K562 (cell line): ENCODE measurements at regions not wholly inside any gene's neighbourhood (a gene's known extent, or its start where the extent isn't known, plus 50 kb on each side); places are given as distances from the start of the nearest gene placed in this dataset.

Source experiments
- ATAC-seq: fragments of 200-7000 bp; cut with Tn5 transposase; 3 replicates; pipeline ENCODE4 v1.9.1; 2020; ENCODE audit warnings: moderate library complexity
- BruUV-seq: library from RNA; stranded (reverse); fragments of 400-500 nt; replicated peaks from 2 replicates; lab custom pipeline; 2021; lab: Mats Ljungman, UMichigan
- CTCF ChIA-PET: fragments of 300-600 bp; formaldehyde crosslinking; extraction: SDS; loops from one replicate; lab custom pipeline; 2021; ENCODE audit warnings: low intra/inter-chr PET ratio; lab: Yijun Ruan, JAX
- POLR2A ChIA-PET: fragments of 300-600, 350-650 bp; sonication (Branson Sonifier 250); formaldehyde crosslinking; extraction: SDS; loops from one replicate; lab custom pipeline; 2021; ENCODE audit warnings: antibody characterized with exemption, inconsistent platforms; lab: Yijun Ruan, JAX
- DNase-seq, 4 experiments: peaks; one replicate each; pipeline versions ENCODE4 v3.0.0 to v3.0.0-alpha.2; 2011 to 2018; ENCODE audit warnings: low spot score in 3 of 4, mixed read lengths in 3 of 4; ENCODE audit errors: extremely low read depth in 1 of 4
- FAIRE-seq: peaks from 2 replicates; lab custom pipeline; 2011; peaks lifted over from hg19 to GRCh38; lab: Jason Lieb, UNC
- H2AFZ ChIP-seq: 2 replicates; pipeline ENCODE4 v1.6.0; 2011; ENCODE audit warnings: low read depth, low read length, control low read depth, inconsistent platforms
- H3K27ac ChIP-seq: fragments of 200-600 bp; 3 replicates; pipeline ENCODE4 v1.8.0; 2011; ENCODE audit warnings: low read depth, mild to moderate bottlenecking, control low read depth, inconsistent platforms, low read length, moderate library complexity, mixed read lengths; ENCODE audit errors: extremely low read depth
- H3K27me3 ChIP-seq, 2 experiments: fragments of 300-600 bp in 1 of 2; 2 replicates in 1 of 2; 3 replicates in 1 of 2; pipeline versions ENCODE4 v1.6.0 to v1.8.0; 2011; ENCODE audit warnings: inconsistent platforms in 2 of 2, low read length in 2 of 2, mild to moderate bottlenecking in 1 of 2, mixed read lengths in 1 of 2, moderate library complexity in 1 of 2; ENCODE audit not compliant: control insufficient read depth in 2 of 2, insufficient read depth in 2 of 2
- H3K36me3 ChIP-seq: fragments of 300-600 bp; 3 replicates; pipeline ENCODE4 v1.8.0; 2011; ENCODE audit warnings: mild to moderate bottlenecking, low read length, inconsistent platforms; ENCODE audit not compliant: control insufficient read depth, insufficient read depth
- H3K4me1 ChIP-seq, 2 experiments: fragments of 200-600 bp in 1 of 2; replicated peaks in 1 of 2; 2 replicates in 1 of 2; 3 replicates in 1 of 2; pipeline versions ENCODE4 v1.5.1 to v1.8.0; 2011; ENCODE audit warnings: inconsistent platforms in 2 of 2, low read length in 2 of 2, mild to moderate bottlenecking in 1 of 2, mixed read lengths in 1 of 2, moderate library complexity in 1 of 2; ENCODE audit not compliant: control insufficient read depth in 2 of 2, insufficient read depth in 2 of 2
- H3K4me2 ChIP-seq: 2 replicates; pipeline ENCODE4 v1.6.1; 2011; ENCODE audit warnings: low read length, control low read depth, inconsistent platforms, mixed read lengths; ENCODE audit not compliant: insufficient read depth
- H3K4me3 ChIP-seq: fragments of 200-600 bp; sonication (generic), shearing (Covaris generic); 2 replicates; pipeline ENCODE4 v1.5.1; 2016; ENCODE audit warnings: control low read depth, inconsistent platforms
- H3K79me2 ChIP-seq: fragments of 200-600 bp; 3 replicates; pipeline ENCODE4 v1.8.0; 2011; ENCODE audit warnings: low read length, inconsistent platforms; ENCODE audit not compliant: control insufficient read depth, insufficient read depth
- H3K9ac ChIP-seq, 2 experiments: 2 replicates each; pipeline versions ENCODE4 v1.6.0 to v1.6.1; 2011; ENCODE audit warnings: low read depth in 2 of 2, low read length in 2 of 2, control low read depth in 1 of 2, inconsistent platforms in 1 of 2, mild to moderate bottlenecking in 1 of 2, mixed read lengths in 1 of 2; ENCODE audit not compliant: insufficient read depth in 1 of 2
- H3K9me1 ChIP-seq: one replicate; pipeline ENCODE4 v1.6.0; 2011; ENCODE audit warnings: inconsistent platforms, mild to moderate bottlenecking, low read length, moderate library complexity; ENCODE audit not compliant: control insufficient read depth, insufficient read depth
- H3K9me3 ChIP-seq: replicated peaks from 2 replicates; pipeline ENCODE4 v1.5.1; 2011; ENCODE audit warnings: low read depth, low read length, inconsistent platforms; ENCODE audit not compliant: control insufficient read depth, insufficient read depth
- H4K20me1 ChIP-seq: replicated peaks from 2 replicates; pipeline ENCODE4 v1.6.1; 2011; ENCODE audit warnings: low read length, inconsistent platforms, mixed read lengths; ENCODE audit not compliant: control insufficient read depth, insufficient read depth
- AFF1 ChIP-seq, 2 experiments: fragments of 450-650 bp; IDR thresholded peaks; 2 replicates each; pipeline ENCODE4 v1.6.1; 2018; ENCODE audit warnings: mild to moderate bottlenecking in 2 of 2, low read depth in 1 of 2; ENCODE audit not compliant: partially characterized antibody in 2 of 2
- CHAMP1 ChIP-seq: fragments of 450-650 bp; IDR thresholded peaks from 2 replicates; pipeline ENCODE4 v1.6.1; 2016; ENCODE audit warnings: mild to moderate bottlenecking
- CTCFL ChIP-seq: IDR thresholded peaks from 2 replicates; pipeline ENCODE4 v1.6.1; 2011; ENCODE audit warnings: borderline replicate concordance, low read depth, mild to moderate bottlenecking, moderate library complexity, low read length; ENCODE audit not compliant: insufficient read depth, poor library complexity, severe bottlenecking
- DMBX1 ChIP-seq: fragments of 250-450 bp; sonication (Bioruptor Pico); IDR thresholded peaks from 2 replicates; pipeline ENCODE4 v1.8.0; 2022; ENCODE audit warnings: inconsistent platforms, mild to moderate bottlenecking, moderate library complexity, borderline replicate concordance
- FOXJ3 ChIP-seq: sonication (generic); formaldehyde crosslinking; IDR thresholded peaks from 2 replicates; pipeline ENCODE4 v1.4.0; 2020; ENCODE audit warnings: mild to moderate bottlenecking, missing genetic modification reagents
- FOXO4 ChIP-seq: fragments of 450-650 bp; formaldehyde crosslinking; IDR thresholded peaks from 2 replicates; pipeline ENCODE4 v1.4.0; 2020; ENCODE audit warnings: mild to moderate bottlenecking, moderate library complexity
- JUN ChIP-seq, 2 experiments: sonication (generic) in 1 of 2; formaldehyde crosslinking in 1 of 2; IDR thresholded peaks; 2 replicates each; pipeline versions ENCODE4 v1.6.1 to v1.8.0; 2012 to 2022; ENCODE audit warnings: borderline replicate concordance in 2 of 2, mild to moderate bottlenecking in 2 of 2, improper control_type of control experiment in 1 of 2, low read depth in 1 of 2, low read length in 1 of 2, missing genetic modification reagents in 1 of 2
- ZNF639 ChIP-seq, 2 experiments: fragments of 200-800 bp in 1 of 2; sonication (Bioruptor generic) in 1 of 2; sonication (generic) in 1 of 2; formaldehyde crosslinking in 1 of 2; IDR thresholded peaks in 1 of 2; conservative IDR thresholded peaks in 1 of 2; 2 replicates each; pipeline versions ENCODE4 v1.5.0 to v1.6.1; 2016 to 2020; ENCODE audit warnings: missing compliant biosample characterization in 1 of 2, missing genetic modification characterization in 1 of 2, missing genetic modification reagents in 1 of 2
- WGBS: fragments of 100-300 bp; shearing (Covaris generic); methylation state at CpG from one replicate; pipeline ENCODE4 v1.1.6; 2016; ENCODE audit warnings: low coverage, mixed read lengths; ENCODE audit not compliant: insufficient coverage; ENCODE audit errors: missing lambda C conversion rate; 5-methylcytosine and 5-hydroxymethylcytosine counted together
- in situ Hi-C: fragments of 300-500 bp; cut with MboI; formaldehyde crosslinking; loops from 4 replicates; pipeline ENCODE4 v1.15.0; 2018; ENCODE audit warnings: inconsistent platforms, mixed read lengths
- intact Hi-C: fragments of 100-400 bp; cut with micrococcal nuclease; formaldehyde crosslinking; loops from 2 replicates; pipeline ENCODE4 v1.14.2; 2022

GRCh38 chr2:65630643-65631042 lies 198.2 kb upstream of the SPRED2 start:
- Histone ChIP-seq H3K79me2 (no peaks in the 10 kb centered on the region), H3K27ac (no peak overlapping the region), H3K4me1 (no peaks in the 10 kb centered on the region), H4K20me1 (no peaks in the 10 kb centered on the region), H2AFZ (no peak overlapping the region), H3K9me3 (no peaks in the 10 kb centered on the region), H3K4me3 (no peak overlapping the region), H3K36me3 (no peaks in the 10 kb centered on the region), H3K27me3 (peaks cover 6% of the 10 kb centered on the region in 2 experiments; a peak in 3 of 5 replicates), H3K4me2 (no peak overlapping the region), H3K9me1 (no peaks in the 10 kb centered on the region), H3K9ac (no peak overlapping the region)
- 0% methylated on average over 3 of the region's 3 CpGs for WGBS
- FAIRE-seq (no peak), DNase-seq (peak in 1 of 4 experiments; percentile 14), ATAC-seq (peak; percentile 33; the same call in 1 of the 3 replicates)
- POLR2A ChIA-PET: interaction anchor here (0.5 to 0.6 kb wide), 2 partner anchors 44 to 605 kb away, joined by 3 read pairs; no protein-coding TSS in a partner anchor
- intact Hi-C loops (no loop called here), in situ Hi-C loops (no loop called here)
- CTCF ChIA-PET: no interaction called here
- BruUV-seq: no TSS peak
- peak; percentile 42; the same call in 1 of the 2 replicates for TF ChIP-seq JUN (IDR thresholded peaks at IDR 0.05; ENCODE audit: borderline replicate concordance, low read depth, low read length)
- no peak for TF ChIP-seq JUN (CRISPR knock-in tag; IDR thresholded peaks at IDR 0.05; ENCODE audit: borderline replicate concordance)
- no peak for TF ChIP-seq FOXJ3 (CRISPR knock-in tag)
- TF ChIP-seq DMBX1 (CRISPR knock-in tag): no peak
- no peak for TF ChIP-seq FOXO4 (CRISPR knock-in tag)
- TF ChIP-seq ZNF639 (CRISPR knock-in tag; conservative IDR thresholded peaks at IDR 0.05 in 1 of 2, IDR thresholded peaks at IDR 0.05 in 1 of 2): no peak
- no peak for TF ChIP-seq CTCFL
- no peak for TF ChIP-seq AFF1 (IDR thresholded peaks at IDR 0.05; ENCODE audit: low read depth in 1 of 2, partially characterized antibody in 2 of 2)
- no peak for TF ChIP-seq CHAMP1
